ENCODE measurements at regions not wholly inside any gene's neighbourhood (a gene's known extent, or its start where the extent isn't known, plus 50 kb on each side); places are given as distances from the start of the nearest gene placed in this dataset.

DNA sequence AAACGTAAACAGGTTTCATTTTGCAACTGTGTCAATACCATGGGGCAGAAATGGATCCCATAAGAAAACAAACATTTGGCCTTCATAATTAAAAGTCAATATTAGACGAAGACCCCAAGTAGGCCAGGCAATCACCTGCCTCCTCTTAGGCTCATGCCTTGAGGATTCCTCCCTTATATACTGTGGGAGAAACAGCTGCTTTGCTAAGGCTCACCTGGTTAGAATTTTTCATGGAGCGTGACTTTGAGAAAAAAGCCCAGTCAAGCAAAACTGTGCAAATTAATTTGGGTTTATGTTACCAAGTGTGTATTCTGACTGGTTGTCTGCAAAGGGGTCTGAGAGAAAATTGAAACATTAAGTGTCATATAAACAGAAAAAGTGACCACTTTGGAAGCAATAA is 605.3 kb upstream of the USP24 start:
- TF ChIP-seq, protein P1, sequence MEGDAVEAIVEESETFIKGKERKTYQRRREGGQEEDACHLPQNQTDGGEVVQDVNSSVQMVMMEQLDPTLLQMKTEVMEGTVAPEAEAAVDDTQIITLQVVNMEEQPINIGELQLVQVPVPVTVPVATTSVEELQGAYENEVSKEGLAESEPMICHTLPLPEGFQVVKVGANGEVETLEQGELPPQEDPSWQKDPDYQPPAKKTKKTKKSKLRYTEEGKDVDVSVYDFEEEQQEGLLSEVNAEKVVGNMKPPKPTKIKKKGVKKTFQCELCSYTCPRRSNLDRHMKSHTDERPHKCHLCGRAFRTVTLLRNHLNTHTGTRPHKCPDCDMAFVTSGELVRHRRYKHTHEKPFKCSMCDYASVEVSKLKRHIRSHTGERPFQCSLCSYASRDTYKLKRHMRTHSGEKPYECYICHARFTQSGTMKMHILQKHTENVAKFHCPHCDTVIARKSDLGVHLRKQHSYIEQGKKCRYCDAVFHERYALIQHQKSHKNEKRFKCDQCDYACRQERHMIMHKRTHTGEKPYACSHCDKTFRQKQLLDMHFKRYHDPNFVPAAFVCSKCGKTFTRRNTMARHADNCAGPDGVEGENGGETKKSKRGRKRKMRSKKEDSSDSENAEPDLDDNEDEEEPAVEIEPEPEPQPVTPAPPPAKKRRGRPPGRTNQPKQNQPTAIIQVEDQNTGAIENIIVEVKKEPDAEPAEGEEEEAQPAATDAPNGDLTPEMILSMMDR (IDR thresholded peaks at IDR 0.05; ENCODE audit: low read depth, low read length) = no peak
- TF ChIP-seq EZH2phosphoT487 (IDR thresholded peaks at IDR 0.05; ENCODE audit: low read depth) = no peak

Measured in OCI-LY3 (cell line).